K562 (cell line): ENCODE measurements at regions not wholly inside any gene's neighbourhood (a gene's known extent, or its start where the extent isn't known, plus 50 kb on each side); places are given as distances from the start of the nearest gene placed in this dataset.

ENCODE experiments used
- CHD2 ChIP-seq: IDR thresholded peaks from 2 replicates; pipeline ENCODE4 v1.6.1; 2011; ENCODE audit warnings: low read depth, low read length
- CTCF ChIP-seq, 3 experiments: IDR thresholded peaks in 2 of 3; conservative IDR thresholded peaks in 1 of 3; 2 replicates each; pipeline ENCODE4 v1.5.1; 2011 to 2012; ENCODE audit warnings: low read length in 3 of 3, mild to moderate bottlenecking in 3 of 3, control low read depth in 2 of 3, improper control_type of control experiment in 1 of 3, inconsistent platforms in 1 of 3, low read depth in 1 of 3, mixed read lengths in 1 of 3, moderate library complexity in 1 of 3; ENCODE audit not compliant: insufficient read depth in 2 of 3
- EHMT2 ChIP-seq: fragments of 450-650 bp; IDR thresholded peaks from 2 replicates; pipeline ENCODE4 v1.6.1; 2018; ENCODE audit warnings: antibody characterized with exemption
- ELK3 ChIP-seq: fragments of 450-650 bp; formaldehyde crosslinking; IDR thresholded peaks from 2 replicates; pipeline ENCODE4 v1.4.0; 2020; ENCODE audit warnings: mild to moderate bottlenecking
- EP300 ChIP-seq: IDR thresholded peaks from 2 replicates; pipeline ENCODE4 v1.6.1; 2012; ENCODE audit warnings: low read length, improper control_type of control experiment
- FOXA3 ChIP-seq, 2 experiments: fragments of 450-650 bp in 1 of 2; sonication (generic) in 1 of 2; formaldehyde crosslinking; IDR thresholded peaks in 1 of 2; conservative IDR thresholded peaks in 1 of 2; 2 replicates each; pipeline versions ENCODE4 v1.4.0 to v1.8.0; 2020 to 2022; ENCODE audit warnings: mild to moderate bottlenecking in 2 of 2, missing genetic modification reagents in 1 of 2
- GABPA ChIP-seq: fragments of 200-800 bp; sonication (Bioruptor generic); conservative IDR thresholded peaks from 2 replicates; pipeline ENCODE4 v1.6.1; 2016; ENCODE audit warnings: low read depth, missing genetic modification characterization, missing compliant biosample characterization
- HNRNPUL1 ChIP-seq: fragments of 200-400 bp; formaldehyde crosslinking; IDR thresholded peaks from 2 replicates; pipeline ENCODE4 v1.6.1; 2017; ENCODE audit warnings: low read length
- KLF1 ChIP-seq: fragments of 450-650 bp; IDR thresholded peaks from 2 replicates; pipeline ENCODE4 v1.6.1; 2016; ENCODE audit warnings: missing genetic modification characterization, missing compliant biosample characterization
- MAFG ChIP-seq: fragments of 450-650 bp; conservative IDR thresholded peaks from 2 replicates; pipeline ENCODE4 v1.6.1; 2016; ENCODE audit warnings: missing genetic modification characterization, missing compliant biosample characterization
- RAD21 ChIP-seq, 2 experiments: fragments of 250-450 bp in 1 of 2; fragments of 450-650 bp in 1 of 2; sonication (Bioruptor Pico) in 1 of 2; formaldehyde crosslinking in 1 of 2; IDR thresholded peaks in 1 of 2; conservative IDR thresholded peaks in 1 of 2; 2 replicates each; pipeline versions ENCODE4 v1.4.0 to v1.8.0; 2020 to 2022; ENCODE audit warnings: mild to moderate bottlenecking in 2 of 2, moderate library complexity in 1 of 2
- SMC3 ChIP-seq: conservative IDR thresholded peaks from 2 replicates; pipeline ENCODE4 v1.6.1; 2011; ENCODE audit warnings: low read depth, low read length, improper control_type of control experiment; ENCODE audit not compliant: insufficient read depth
- TAF7 ChIP-seq: fragments of 450-650 bp; IDR thresholded peaks from 2 replicates; pipeline ENCODE4 v1.6.1; 2016; ENCODE audit warnings: missing genetic modification characterization, missing compliant biosample characterization
- ZFX ChIP-seq: sonication (generic); formaldehyde crosslinking; IDR thresholded peaks from 2 replicates; pipeline ENCODE4 v1.8.0; 2022; ENCODE audit warnings: mild to moderate bottlenecking, missing genetic modification reagents, moderate library complexity

- TF ChIP-seq MAFG (no peak), KLF1 (tag) (no peak), FOXA3 (CRISPR knock-in tag; conservative IDR thresholded peaks at IDR 0.05 in 1 of 2, IDR thresholded peaks at IDR 0.05 in 1 of 2) (no peak), EHMT2 (no peak), HNRNPUL1 (no peak), CTCF (IDR thresholded peaks at IDR 0.05 in 2 of 3, conservative IDR thresholded peaks at IDR 0.05 in 1 of 3; ENCODE audit: insufficient read depth in 2 of 3, low read depth in 1 of 3, low read length in 3 of 3) (no peak), ZFX (no peak), ELK3 (CRISPR knock-in tag) (no peak), TAF7 (tag) (no peak), RAD21 (CRISPR knock-in tag; conservative IDR thresholded peaks at IDR 0.05 in 1 of 2, IDR thresholded peaks at IDR 0.05 in 1 of 2) (no peak), CHD2 (no peak), EP300 (no peak), SMC3 (no peak), GABPA (tag) (no peak)
Observed at GRCh38 chr3:72013084-72013483, 228.1 kb upstream of the PROK2 start.
